AG04450 (cell line): ENCODE measurements at regions not wholly inside any gene's neighbourhood (a gene's known extent, or its start where the extent isn't known, plus 50 kb on each side); places are given as distances from the start of the nearest gene placed in this dataset.

Source experiments
- CTCF ChIA-PET: fragments of 300-600, 350-600 bp; formaldehyde crosslinking; extraction: SDS; loops from one replicate; lab custom pipeline; 2022; ENCODE audit warnings: antibody characterized with exemption, inconsistent platforms; lab: Charles Lee
- POLR2A ChIA-PET: fragments of 350-600 bp; formaldehyde crosslinking; extraction: SDS; loops from one replicate; lab custom pipeline; 2021; ENCODE audit warnings: antibody characterized with exemption, inconsistent platforms; lab: Yijun Ruan, JAX
- DNase-seq: peaks from one replicate; pipeline ENCODE4 v3.0.0-alpha.2; 2011; ENCODE audit warnings: low read depth, low spot score
- H3K27ac ChIP-seq: one replicate; pipeline ENCODE4 v1.5.1; 2012; ENCODE audit warnings: low read depth, low read length, control low read depth
- H3K27me3 ChIP-seq: one replicate; pipeline ENCODE4 v1.6.0; 2012; ENCODE audit warnings: low read length; ENCODE audit not compliant: control insufficient read depth, insufficient read depth
- H3K4me3 ChIP-seq: 2 replicates; pipeline ENCODE4 v1.5.1; 2011; ENCODE audit warnings: mild to moderate bottlenecking, low read depth, low read length, control low read depth
- H3K9me3 ChIP-seq: 2 replicates; pipeline ENCODE4 v1.5.1; 2012; ENCODE audit warnings: low read length; ENCODE audit not compliant: control insufficient read depth, insufficient read depth
- CTCF ChIP-seq: IDR thresholded peaks from 2 replicates; pipeline ENCODE4 v1.5.1; 2011; ENCODE audit warnings: low read depth, low read length, control low read depth, inconsistent platforms

DNA sequence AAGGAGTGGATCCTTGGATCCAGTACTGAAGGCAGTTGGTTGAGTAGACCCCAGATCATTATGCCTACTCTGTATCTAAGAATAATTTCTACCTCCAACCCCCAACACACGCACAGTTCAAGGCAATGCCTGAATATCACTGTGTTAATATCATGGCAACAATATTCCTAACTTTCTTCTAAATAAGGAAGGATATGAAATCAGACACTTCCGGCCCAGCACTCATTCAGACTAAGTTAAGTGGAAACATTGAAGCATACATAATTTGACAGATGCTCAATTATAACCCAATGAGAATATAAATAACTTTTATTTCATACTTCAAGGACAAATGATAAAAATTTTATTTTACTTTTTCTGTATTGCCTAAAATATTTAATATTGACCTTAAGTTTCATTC, 153.6 kb upstream of the COL3A1 start:
- Histone ChIP-seq H3K9me3 (peaks cover 3% of the 10 kb centered on the region; the same call in 1 of the 2 replicates), H3K4me3 (no peak overlapping the region), H3K27ac (no peak overlapping the region), H3K27me3 (no peaks in the 10 kb centered on the region)
- POLR2A ChIA-PET: no interaction called here
- CTCF ChIA-PET: no interaction called here
- no peak for TF ChIP-seq CTCF
- no peak for DNase-seq

DNA sequence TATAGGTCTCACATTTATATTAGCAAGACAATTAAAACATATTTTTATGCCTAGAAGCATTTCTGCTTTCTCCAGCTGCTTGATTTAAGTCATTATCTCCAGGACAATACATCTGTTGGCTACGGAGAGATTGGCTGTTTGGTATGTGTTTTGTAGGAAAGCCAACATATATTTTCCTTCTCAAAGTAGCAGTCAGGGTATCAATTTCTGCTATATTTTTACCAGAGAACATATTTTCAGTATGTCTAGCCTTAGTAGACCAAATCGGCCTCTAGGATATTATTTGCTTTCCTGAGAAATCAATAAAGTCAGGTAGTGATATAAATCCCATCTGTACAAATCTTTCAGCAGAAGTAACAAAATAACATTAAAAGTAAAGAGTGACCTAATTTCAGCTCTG, 150.0 kb upstream of the COL3A1 start:
- no peak for DNase-seq
- CTCF ChIA-PET: no interaction called here
- POLR2A ChIA-PET: no interaction called here
- no peaks in the 10 kb centered on the region for H3K27me3 ChIP-seq
- H3K4me3 ChIP-seq: no peak overlapping the region
- peaks cover 3% of the 10 kb centered on the region; the same call in 1 of the 2 replicates for H3K9me3 ChIP-seq
- no peak for TF ChIP-seq CTCF
- H3K27ac ChIP-seq: no peak overlapping the region

DNA sequence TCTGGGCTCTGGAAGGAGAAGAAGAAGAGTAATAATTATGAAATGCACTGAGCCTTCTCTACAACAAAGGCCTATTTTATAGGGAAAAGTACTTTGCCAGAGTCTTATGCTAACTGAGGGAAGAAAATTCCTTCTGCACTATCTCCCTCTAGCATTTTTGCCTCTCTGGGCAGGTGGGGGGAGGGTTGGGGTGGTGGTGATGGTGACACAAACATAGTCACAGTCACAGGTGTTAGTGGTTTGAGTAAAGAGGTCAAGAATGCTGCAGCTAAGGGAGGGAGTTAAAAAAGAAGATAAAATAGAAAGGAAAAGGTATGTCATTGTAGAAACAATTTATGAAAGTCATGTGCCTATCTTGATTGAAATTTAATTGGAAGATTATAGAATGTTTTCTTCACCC, 140.8 kb upstream of the COL3A1 start:
- ChIA-PET CTCF (no interaction called here), POLR2A (no interaction called here)
- Histone ChIP-seq H3K9me3 (peaks cover 8% of the 10 kb centered on the region), H3K4me3 (no peak overlapping the region), H3K27me3 (no peaks in the 10 kb centered on the region), H3K27ac (no peak overlapping the region)
- no peak for TF ChIP-seq CTCF
- no peak for DNase-seq

DNA sequence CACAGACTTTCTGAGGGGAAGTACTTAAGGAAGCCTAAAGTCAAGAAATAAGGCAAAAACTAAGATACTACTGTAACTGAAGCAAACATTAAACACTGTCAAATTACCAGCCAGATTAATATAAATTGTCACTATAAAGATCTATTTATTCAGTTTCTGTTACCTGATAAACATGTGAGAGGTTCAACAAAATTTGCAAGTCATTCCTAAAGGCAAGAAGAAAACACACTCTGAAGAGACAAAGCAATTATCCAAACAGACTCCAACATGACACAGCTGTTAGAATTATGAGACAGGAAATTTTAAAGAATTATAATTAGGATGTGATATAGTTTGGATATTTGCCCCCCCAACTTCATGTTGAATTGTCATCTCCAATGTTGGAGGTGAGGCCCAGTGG, 140.4 kb upstream of the COL3A1 start:
- H3K27ac ChIP-seq: no peak overlapping the region
- no peak for TF ChIP-seq CTCF
- ChIA-PET CTCF (interaction anchor here (0.6 kb wide), 2 partner anchors 104 to 310 kb away, joined by 3 read pairs; no protein-coding TSS in a partner anchor), POLR2A (no interaction called here)
- DNase-seq: no peak
- no peak overlapping the region for H3K4me3 ChIP-seq
- no peaks in the 10 kb centered on the region for H3K27me3 ChIP-seq
- peaks cover 8% of the 10 kb centered on the region for H3K9me3 ChIP-seq

GRCh38 chr2:188835006-188835405, 139.2 kb upstream of the COL3A1 start:
- Histone ChIP-seq H3K27me3 (no peaks in the 10 kb centered on the region), H3K4me3 (no peak overlapping the region), H3K27ac (no peak overlapping the region), H3K9me3 (peaks cover 9% of the 10 kb centered on the region)
- no peak for DNase-seq
- TF ChIP-seq CTCF: no peak
- ChIA-PET CTCF (no interaction called here), POLR2A (no interaction called here)
